Hepatocyte (in vitro differentiated cells): ENCODE measurements at regions not wholly inside any gene's neighbourhood (a gene's known extent, or its start where the extent isn't known, plus 50 kb on each side); places are given as distances from the start of the nearest gene placed in this dataset.

Source experiments
- DNase-seq: peaks from one replicate; pipeline ENCODE4 v3.0.0-alpha.2; 2016; ENCODE audit warnings: low spot score
- H2AFZ ChIP-seq: fragments of 200-600 bp; sonication (generic); 2 replicates; pipeline ENCODE4 v1.6.0; 2016; ENCODE audit warnings: antibody characterized with exemption, mild to moderate bottlenecking
- H3K27ac ChIP-seq: fragments of 200-600 bp; sonication (generic); 2 replicates; pipeline ENCODE4 v1.5.1; 2016; ENCODE audit warnings: mild to moderate bottlenecking
- H3K27me3 ChIP-seq: fragments of 200-600 bp; sonication (generic); 2 replicates; pipeline ENCODE4 v1.6.1; 2016
- H3K36me3 ChIP-seq: fragments of 200-600 bp; sonication (generic); replicated peaks from 2 replicates; pipeline ENCODE4 v1.5.1; 2016; ENCODE audit warnings: low read depth; ENCODE audit not compliant: insufficient read depth
- H3K4me1 ChIP-seq: fragments of 200-600 bp; sonication (generic); 2 replicates; pipeline ENCODE4 v1.5.1; 2016; ENCODE audit warnings: mild to moderate bottlenecking, moderate library complexity; ENCODE audit not compliant: insufficient read depth
- H3K4me2 ChIP-seq: fragments of 200-600 bp; sonication (generic); 2 replicates; pipeline ENCODE4 v1.6.0; 2016
- H3K4me3 ChIP-seq: fragments of 200-600 bp; sonication (generic); 2 replicates; pipeline ENCODE4 v1.5.1; 2016; ENCODE audit warnings: mild to moderate bottlenecking
- H3K79me2 ChIP-seq: fragments of 200-600 bp; sonication (generic); 2 replicates; pipeline ENCODE4 v1.6.0; 2017; ENCODE audit warnings: mild to moderate bottlenecking
- H3K9me2 ChIP-seq: fragments of 200-600 bp; sonication (generic); replicated peaks from 2 replicates; pipeline ENCODE4 v1.6.0; 2017; ENCODE audit warnings: mild to moderate bottlenecking; ENCODE audit not compliant: insufficient read depth
- H3K9me3 ChIP-seq: fragments of 200-600 bp; sonication (generic); 2 replicates; pipeline ENCODE4 v1.5.1; 2016; ENCODE audit warnings: low read depth, mild to moderate bottlenecking
- H4K20me1 ChIP-seq: fragments of 200-600 bp; sonication (generic); 2 replicates; pipeline ENCODE4 v1.6.0; 2016; ENCODE audit warnings: mild to moderate bottlenecking; ENCODE audit not compliant: insufficient read depth, poor library complexity, severe bottlenecking
- CTCF ChIP-seq: fragments of 200-600 bp; sonication (generic); IDR thresholded peaks from 2 replicates; pipeline ENCODE4 v1.5.1; 2016; ENCODE audit warnings: antibody characterized with exemption, mild to moderate bottlenecking; ENCODE audit not compliant: poor library complexity
- EZH2 ChIP-seq: fragments of 200-600 bp; sonication (generic); IDR thresholded peaks from 2 replicates; pipeline ENCODE4 v1.6.1; 2016; ENCODE audit warnings: antibody characterized with exemption, mild to moderate bottlenecking, borderline replicate concordance
- EZH2phosphoT487 ChIP-seq: fragments of 200-600 bp; sonication (generic); IDR thresholded peaks from one replicate; pipeline ENCODE4 v1.6.1; 2018; ENCODE audit warnings: antibody characterized with exemption, mild to moderate bottlenecking, low read depth, moderate library complexity; ENCODE audit not compliant: unreplicated experiment, severe bottlenecking
- WGBS: methylation state at CpG from one replicate; pipeline ENCODE4 v1.1.6; 2016; ENCODE audit warnings: low lambda C conversion rate; ENCODE audit errors: missing lambda C conversion rate; 5-methylcytosine and 5-hydroxymethylcytosine counted together

GRCh38 chr5:4990462-4990861 is 149.7 kb upstream of the ADAMTS16 start:
- Histone ChIP-seq H3K36me3 (no peaks in the 10 kb centered on the region), H3K4me3 (no peak overlapping the region), H3K79me2 (no peaks in the 10 kb centered on the region), H3K9me3 (no peaks in the 10 kb centered on the region), H3K4me2 (no peak overlapping the region), H2AFZ (no peak overlapping the region), H3K9me2 (no peaks in the 10 kb centered on the region), H3K27ac (no peak overlapping the region), H4K20me1 (no peaks in the 10 kb centered on the region), H3K4me1 (no peaks in the 10 kb centered on the region), H3K27me3 (no peaks in the 10 kb centered on the region)
- no peak for DNase-seq
- WGBS: 84% methylated on average over 4 of the region's 4 CpGs
- TF ChIP-seq EZH2phosphoT487: no peak
- TF ChIP-seq CTCF: no peak

GRCh38 chr5:4991925-4992324 is 148.2 kb upstream of the ADAMTS16 start:
- TF ChIP-seq EZH2phosphoT487: no peak
- no peak for TF ChIP-seq CTCF
- no peak for TF ChIP-seq EZH2
- Histone ChIP-seq H3K9me2 (no peaks in the 10 kb centered on the region), H4K20me1 (no peaks in the 10 kb centered on the region), H3K4me1 (no peaks in the 10 kb centered on the region), H3K27me3 (no peaks in the 10 kb centered on the region), H2AFZ (no peak overlapping the region), H3K4me2 (no peak overlapping the region), H3K79me2 (no peaks in the 10 kb centered on the region), H3K27ac (no peak overlapping the region), H3K36me3 (no peaks in the 10 kb centered on the region), H3K9me3 (no peaks in the 10 kb centered on the region), H3K4me3 (no peak overlapping the region)
- WGBS: 100% methylated on average over 1 of the region's 1 CpG
- DNase-seq: no peak

- Histone ChIP-seq H4K20me1 (no peaks in the 10 kb centered on the region), H3K9me2 (no peaks in the 10 kb centered on the region), H3K4me1 (no peaks in the 10 kb centered on the region), H3K4me3 (no peak overlapping the region), H3K4me2 (no peak overlapping the region), H3K79me2 (no peaks in the 10 kb centered on the region), H3K27me3 (no peaks in the 10 kb centered on the region), H3K9me3 (no peaks in the 10 kb centered on the region), H3K36me3 (no peaks in the 10 kb centered on the region), H2AFZ (no peak overlapping the region), H3K27ac (no peak overlapping the region)
- 70% methylated on average over 4 of the region's 4 CpGs for WGBS
- DNase-seq: peak; percentile 23
- no peak for TF ChIP-seq EZH2phosphoT487
- TF ChIP-seq EZH2: no peak
Observed at GRCh38 chr5:4995014-4995413, 145.1 kb upstream of the ADAMTS16 start.

GRCh38 chr5:5005353-5005752 is 134.8 kb upstream of the ADAMTS16 start:
- no peaks in the 10 kb centered on the region for H3K9me3 ChIP-seq
- H3K79me2 ChIP-seq: no peaks in the 10 kb centered on the region
- H2AFZ ChIP-seq: no peak overlapping the region
- no peak for DNase-seq
- 80% methylated on average over 3 of the region's 3 CpGs for WGBS
- no peaks in the 10 kb centered on the region for H3K9me2 ChIP-seq
- TF ChIP-seq CTCF (no peak), EZH2phosphoT487 (no peak), EZH2 (no peak)
- no peaks in the 10 kb centered on the region for H3K36me3 ChIP-seq
- H3K4me1 ChIP-seq: no peaks in the 10 kb centered on the region
- H3K27ac ChIP-seq: no peak overlapping the region
- no peak overlapping the region for H3K4me3 ChIP-seq
- no peak overlapping the region for H3K4me2 ChIP-seq
- H3K27me3 ChIP-seq: no peaks in the 10 kb centered on the region
- no peaks in the 10 kb centered on the region for H4K20me1 ChIP-seq
